ENCODE measurements at regions not wholly inside any gene's neighbourhood (a gene's known extent, or its start where the extent isn't known, plus 50 kb on each side); places are given as distances from the start of the nearest gene placed in this dataset.

GRCh38 chr10:91036807-91037411 is 116.0 kb upstream of the ANKRD1 start:
- TF ChIP-seq CTCF (conservative IDR thresholded peaks at IDR 0.05; ENCODE audit: low read depth, low read length) (no peak), EZH2 (IDR thresholded peaks at IDR 0.05; ENCODE audit: borderline replicate concordance, low read depth, low read length, poor library complexity, severe bottlenecking) (no peak)

Data from A673 (cell line).